Activated CD4-positive, alpha-beta T cell treated with anti-CD3 and anti-CD28 coated beads for 36 hours (primary cell): ENCODE measurements at regions not wholly inside any gene's neighbourhood (a gene's known extent, or its start where the extent isn't known, plus 50 kb on each side); places are given as distances from the start of the nearest gene placed in this dataset.

ENCODE experiments used
- ATAC-seq: fragments of 200-7000 bp; cut with Tn5 transposase; one replicate; pipeline ENCODE4 v1.10.0; 2021; ENCODE audit warnings: mild to moderate bottlenecking, moderate library complexity
- CTCF ChIA-PET: fragments of 350-600 bp; sonication (Branson Sonifier 250); formaldehyde crosslinking; loops from one replicate; lab custom pipeline; 2021; ENCODE audit warnings: antibody characterized with exemption; lab: Charles Lee
- POLR2A ChIA-PET: fragments of 350-600 bp; sonication (Branson Sonifier 250); formaldehyde crosslinking; loops from one replicate; lab custom pipeline; 2021; ENCODE audit warnings: antibody characterized with exemption, inconsistent platforms; lab: Charles Lee
- DNase-seq: peaks from one replicate; pipeline ENCODE4 v3.0.0-alpha.2; 2020
- H3K27ac Mint-ChIP-seq: one replicate; pipeline ENCODE4 v1.8.0; 2021; ENCODE audit warnings: mixed read lengths
- H3K27me3 Mint-ChIP-seq: one replicate; pipeline ENCODE4 v1.8.0; 2021; ENCODE audit warnings: mixed read lengths
- H3K36me3 Mint-ChIP-seq: one replicate; pipeline ENCODE4 v1.8.0; 2021; ENCODE audit warnings: low read depth, mixed read lengths
- H3K4me1 Mint-ChIP-seq: one replicate; pipeline ENCODE4 v1.8.0; 2021; ENCODE audit warnings: mixed read lengths
- H3K4me3 Mint-ChIP-seq: one replicate; pipeline ENCODE4 v1.8.0; 2021; ENCODE audit warnings: mild to moderate bottlenecking, moderate library complexity, mixed read lengths
- H3K9me3 Mint-ChIP-seq: one replicate; pipeline ENCODE4 v1.8.0; 2021; ENCODE audit warnings: low read depth, mixed read lengths
- intact Hi-C, 2 experiments: fragments of 100-400 bp; cut with DNase I in 1 of 2; cut with micrococcal nuclease in 1 of 2; formaldehyde crosslinking; loops; one replicate each; pipeline versions ENCODE4 v1.14.2 to v1.15.1; 2022 to 2024; cut with DNase I, micrococcal nuclease

DNA sequence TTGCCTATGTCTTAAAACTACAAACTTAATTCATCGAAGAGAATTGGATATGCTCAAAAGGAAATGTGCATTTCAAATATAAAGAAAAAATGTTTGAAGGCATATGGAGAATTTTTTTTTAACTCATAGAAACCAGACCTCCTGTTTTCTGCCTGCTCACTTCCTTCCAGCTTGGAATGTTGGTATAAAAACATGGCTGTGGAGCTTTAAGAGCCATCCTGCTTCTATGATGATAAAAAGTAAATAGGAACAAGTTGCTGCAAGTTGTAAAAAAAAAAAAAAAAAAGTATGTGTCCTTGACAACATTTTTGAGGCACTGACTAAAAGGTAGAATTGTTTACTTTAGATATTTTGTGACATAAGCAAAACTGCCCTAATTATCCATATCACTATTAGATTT, 1230.7 kb downstream of the PCDH9 start:
- intact Hi-C loops, result no loop called here
- Mint-ChIP-seq H3K36me3 (no peaks in the 10 kb centered on the region), H3K9me3 (peaks cover 14% of the 10 kb centered on the region), H3K4me3 (no peak overlapping the region), H3K27me3 (no peaks in the 10 kb centered on the region), H3K27ac (no peak overlapping the region), H3K4me1 (no peaks in the 10 kb centered on the region)
- DNase-seq, result no peak
- ChIA-PET CTCF (interaction anchor here (1.4 kb wide), 1 partner anchor 8 kb away, joined by 4 read pairs; no protein-coding TSS in a partner anchor), POLR2A (no interaction called here)
- ATAC-seq, result no peak

DNA sequence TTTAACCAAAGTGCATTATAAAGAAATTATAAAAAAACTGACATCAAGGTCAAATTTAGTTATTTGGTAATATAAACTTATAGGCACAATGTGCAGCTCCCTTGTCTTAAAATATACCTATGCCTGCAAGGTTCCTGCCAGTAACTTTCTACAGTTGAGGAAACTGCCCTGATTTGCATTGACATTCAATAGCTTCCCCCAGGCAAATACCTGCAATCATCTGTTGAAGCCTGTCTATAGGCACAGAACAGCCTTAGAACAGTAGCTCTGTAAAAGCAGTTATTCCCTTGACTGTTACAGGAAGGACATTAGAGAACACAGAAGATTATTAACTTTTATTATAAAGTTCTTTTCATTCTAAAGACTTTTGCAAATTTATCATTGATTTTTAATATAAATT, 1239.5 kb downstream of the PCDH9 start:
- no peaks in the 10 kb centered on the region for H3K4me1 Mint-ChIP-seq
- no peaks in the 10 kb centered on the region for H3K27me3 Mint-ChIP-seq
- ChIA-PET CTCF (interaction anchor here (1.4 kb wide), 1 partner anchor 20 kb away, joined by 4 read pairs; no protein-coding TSS in a partner anchor), POLR2A (no interaction called here)
- ATAC-seq (no peak), DNase-seq (no peak)
- H3K4me3 Mint-ChIP-seq, result no peak overlapping the region
- no peak overlapping the region for H3K27ac Mint-ChIP-seq
- no peaks in the 10 kb centered on the region for H3K36me3 Mint-ChIP-seq
- intact Hi-C loops, result no loop called here
- H3K9me3 Mint-ChIP-seq, result peaks cover 4% of the 10 kb centered on the region

DNA sequence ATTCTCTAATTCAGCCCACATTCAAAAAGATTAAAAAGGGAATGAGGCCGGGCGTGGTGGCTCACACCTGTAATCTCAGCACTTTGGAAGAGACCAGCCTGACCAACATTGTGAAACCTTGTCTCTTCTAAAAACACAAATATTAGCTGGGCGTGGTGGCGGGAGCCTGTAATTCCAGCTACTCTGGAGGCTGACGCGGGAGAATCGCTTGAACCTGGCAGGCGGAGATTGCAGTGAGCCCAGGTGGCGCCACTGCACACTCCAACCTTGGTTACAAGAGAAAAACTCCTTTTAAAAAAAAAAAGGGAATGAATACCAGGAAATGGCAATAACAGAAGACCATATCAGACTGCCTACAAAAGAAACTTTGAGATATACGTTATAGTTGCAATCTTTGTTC, 1244.5 kb downstream of the PCDH9 start:
- no peak for DNase-seq
- Mint-ChIP-seq H3K4me1 (no peaks in the 10 kb centered on the region), H3K4me3 (no peak overlapping the region), H3K27ac (no peak overlapping the region), H3K27me3 (no peaks in the 10 kb centered on the region), H3K9me3 (no peaks in the 10 kb centered on the region), H3K36me3 (no peaks in the 10 kb centered on the region)
- no peak for ATAC-seq
- intact Hi-C loops, result no loop called here
- ChIA-PET CTCF (no interaction called here), POLR2A (no interaction called here)

DNA sequence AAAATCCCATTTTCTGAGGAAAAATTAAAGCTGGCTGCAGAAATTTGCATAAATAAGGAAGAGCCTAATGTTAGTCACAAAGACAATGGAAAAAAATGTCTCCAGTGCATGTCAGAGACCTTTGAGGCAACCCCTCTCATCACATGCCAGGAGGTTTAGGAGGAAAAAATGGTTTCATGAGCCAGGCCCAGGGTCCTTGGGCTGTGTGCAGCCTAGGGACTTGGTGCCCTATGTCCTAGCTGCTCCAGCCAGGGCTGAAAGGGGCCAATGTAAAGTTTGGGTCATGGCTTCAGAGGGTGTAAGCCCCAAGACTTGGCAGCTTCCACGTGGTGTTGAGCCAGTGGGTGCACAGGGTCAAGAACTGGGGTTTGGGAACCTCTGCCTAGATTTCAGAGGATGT, 1252.6 kb downstream of the PCDH9 start:
- DNase-seq (no peak), ATAC-seq (no peak)
- no peaks in the 10 kb centered on the region for H3K36me3 Mint-ChIP-seq
- ChIA-PET POLR2A (no interaction called here), CTCF (no interaction called here)
- no peaks in the 10 kb centered on the region for H3K4me1 Mint-ChIP-seq
- no peaks in the 10 kb centered on the region for H3K27me3 Mint-ChIP-seq
- peaks cover 6% of the 10 kb centered on the region for H3K9me3 Mint-ChIP-seq
- no peak overlapping the region for H3K4me3 Mint-ChIP-seq
- intact Hi-C loops, result no loop called here
- H3K27ac Mint-ChIP-seq, result no peak overlapping the region

DNA sequence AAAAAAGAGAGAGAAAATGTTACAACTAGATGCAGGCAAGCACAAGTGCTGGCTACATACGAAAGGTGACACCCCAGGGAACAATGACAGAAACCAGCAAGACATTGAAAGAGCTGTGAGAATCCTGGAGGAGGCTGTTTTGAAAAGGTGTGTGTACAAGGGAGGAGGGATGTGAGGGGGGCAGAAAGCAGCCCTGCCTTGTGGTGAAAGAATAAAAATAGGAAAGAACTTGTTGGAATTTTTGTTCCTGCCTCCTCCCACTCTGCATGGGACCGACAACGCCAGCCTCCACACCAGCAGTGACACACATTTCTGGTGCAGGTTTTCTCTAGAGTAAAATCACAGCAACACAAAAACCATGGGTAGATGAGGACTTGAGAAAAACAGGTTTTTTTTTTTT, 1258.6 kb downstream of the PCDH9 start:
- POLR2A ChIA-PET, result no interaction called here
- Mint-ChIP-seq H3K36me3 (no peaks in the 10 kb centered on the region), H3K27me3 (no peaks in the 10 kb centered on the region), H3K9me3 (peaks cover 6% of the 10 kb centered on the region), H3K4me3 (no peak overlapping the region), H3K4me1 (no peaks in the 10 kb centered on the region), H3K27ac (no peak overlapping the region)
- no peak for DNase-seq
- no peak for ATAC-seq
- intact Hi-C loops, result no loop called here
- CTCF ChIA-PET, result interaction anchor here (1.3 kb wide), 1 partner anchor 12 kb away, joined by 4 read pairs; no protein-coding TSS in a partner anchor

DNA sequence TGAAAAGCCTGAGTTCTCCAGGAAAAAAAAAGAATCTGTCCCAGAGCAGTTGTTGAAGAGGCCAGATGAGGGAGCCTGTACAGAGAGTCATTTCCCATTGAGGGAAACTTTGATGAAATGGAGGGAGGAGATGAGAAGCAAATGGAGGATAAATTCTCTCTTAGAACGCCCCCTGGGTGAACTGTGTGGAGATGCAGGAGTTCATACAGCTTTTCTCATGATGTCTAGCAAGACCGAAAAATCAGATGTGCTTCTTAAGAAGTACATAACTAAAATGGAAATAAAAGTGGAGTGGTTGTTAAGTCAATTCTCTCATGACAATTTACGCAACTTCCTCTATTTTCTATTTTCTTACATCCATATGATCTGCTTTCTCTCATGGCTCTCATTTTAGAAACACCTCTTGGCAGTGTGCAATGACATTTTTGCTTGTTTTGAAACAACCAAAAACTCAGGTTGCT, 1263.1 kb downstream of the PCDH9 start:
- no peaks in the 10 kb centered on the region for H3K36me3 Mint-ChIP-seq
- CTCF ChIA-PET, result no interaction called here
- POLR2A ChIA-PET, result no interaction called here
- no peak overlapping the region for H3K4me3 Mint-ChIP-seq
- H3K27me3 Mint-ChIP-seq, result no peaks in the 10 kb centered on the region
- no peak overlapping the region for H3K27ac Mint-ChIP-seq
- intact Hi-C loops, result no loop called here
- no peaks in the 10 kb centered on the region for H3K4me1 Mint-ChIP-seq
- H3K9me3 Mint-ChIP-seq, result peaks cover 5% of the 10 kb centered on the region
- DNase-seq (no peak), ATAC-seq (no peak)

DNA sequence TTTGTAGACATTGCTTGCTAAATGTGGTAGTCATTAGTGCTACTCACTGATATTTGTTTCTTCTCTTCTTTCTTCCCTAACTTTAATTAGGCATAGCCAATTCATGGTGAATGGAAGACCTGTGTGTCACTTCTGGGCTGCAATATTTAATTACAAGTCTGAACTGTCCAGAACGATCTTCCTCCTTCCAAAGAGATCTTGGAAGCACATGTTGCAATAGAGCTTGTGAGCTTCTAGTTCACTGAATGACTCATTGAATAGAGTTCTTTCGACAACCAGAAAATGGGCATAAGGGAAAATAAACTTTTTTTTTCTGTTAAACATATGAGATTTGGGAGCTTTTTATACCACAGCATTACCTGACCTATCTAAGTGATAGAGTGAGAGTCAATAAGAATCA, 1264.6 kb downstream of the PCDH9 start:
- Mint-ChIP-seq H3K9me3 (peaks cover 5% of the 10 kb centered on the region), H3K4me1 (no peaks in the 10 kb centered on the region), H3K36me3 (no peaks in the 10 kb centered on the region), H3K27ac (no peak overlapping the region), H3K27me3 (no peaks in the 10 kb centered on the region), H3K4me3 (no peak overlapping the region)
- ATAC-seq (no peak), DNase-seq (no peak)
- ChIA-PET CTCF (no interaction called here), POLR2A (no interaction called here)
- intact Hi-C loops, result no loop called here

DNA sequence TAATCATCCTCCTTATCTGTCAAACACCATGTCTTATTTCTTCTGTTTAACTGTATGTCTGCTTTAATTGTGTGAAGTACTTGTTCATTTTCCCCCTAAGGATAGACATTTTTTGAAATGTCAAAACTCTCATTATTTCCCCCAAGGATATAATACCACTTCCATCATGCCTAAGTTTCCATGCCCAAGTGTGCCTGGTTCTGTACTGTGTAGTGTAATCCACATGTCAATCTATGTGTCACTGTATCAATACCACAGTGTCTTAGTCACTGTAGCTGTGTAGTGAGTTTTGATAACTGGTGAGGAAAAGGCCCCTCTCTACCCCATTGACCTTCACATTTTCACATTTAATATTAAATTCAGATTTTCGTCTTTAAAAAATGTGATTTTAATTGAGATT, 1265.5 kb downstream of the PCDH9 start:
- ChIA-PET POLR2A (no interaction called here), CTCF (no interaction called here)
- H3K9me3 Mint-ChIP-seq, result peaks cover 5% of the 10 kb centered on the region
- no peak overlapping the region for H3K4me3 Mint-ChIP-seq
- H3K36me3 Mint-ChIP-seq, result no peaks in the 10 kb centered on the region
- no peaks in the 10 kb centered on the region for H3K4me1 Mint-ChIP-seq
- intact Hi-C loops, result no loop called here
- no peaks in the 10 kb centered on the region for H3K27me3 Mint-ChIP-seq
- DNase-seq, result no peak
- H3K27ac Mint-ChIP-seq, result no peak overlapping the region
- no peak for ATAC-seq

DNA sequence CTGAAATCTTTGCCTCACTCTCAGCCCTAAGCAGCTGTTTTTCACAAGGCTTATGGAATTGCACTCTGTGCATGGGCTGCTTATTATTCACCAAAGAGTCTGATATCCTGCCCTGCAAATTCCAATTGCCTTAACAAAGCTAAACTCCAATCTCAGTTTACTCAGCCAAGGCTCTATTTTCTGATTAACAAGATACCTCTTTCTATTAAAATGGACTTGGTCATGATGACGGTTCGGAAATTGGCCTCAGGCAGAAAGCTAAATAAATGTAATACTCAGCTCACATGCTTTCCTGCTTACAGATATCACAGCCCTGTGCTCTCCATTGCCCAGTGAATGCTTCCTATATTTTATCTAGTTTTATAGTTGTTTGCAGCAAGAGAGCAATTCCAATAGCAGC, 1270.8 kb downstream of the PCDH9 start:
- intact Hi-C loops, result no loop called here
- ChIA-PET POLR2A (no interaction called here), CTCF (interaction anchor here (0.9 to 1.2 kb wide), 2 partner anchors 11 to 13 kb away, joined by 3 to 4 read pairs; no protein-coding TSS in a partner anchor)
- Mint-ChIP-seq H3K27ac (no peak overlapping the region), H3K4me1 (no peaks in the 10 kb centered on the region), H3K27me3 (no peaks in the 10 kb centered on the region), H3K4me3 (no peak overlapping the region), H3K9me3 (peaks cover 16% of the 10 kb centered on the region), H3K36me3 (no peaks in the 10 kb centered on the region)
- ATAC-seq (no peak), DNase-seq (no peak)

DNA sequence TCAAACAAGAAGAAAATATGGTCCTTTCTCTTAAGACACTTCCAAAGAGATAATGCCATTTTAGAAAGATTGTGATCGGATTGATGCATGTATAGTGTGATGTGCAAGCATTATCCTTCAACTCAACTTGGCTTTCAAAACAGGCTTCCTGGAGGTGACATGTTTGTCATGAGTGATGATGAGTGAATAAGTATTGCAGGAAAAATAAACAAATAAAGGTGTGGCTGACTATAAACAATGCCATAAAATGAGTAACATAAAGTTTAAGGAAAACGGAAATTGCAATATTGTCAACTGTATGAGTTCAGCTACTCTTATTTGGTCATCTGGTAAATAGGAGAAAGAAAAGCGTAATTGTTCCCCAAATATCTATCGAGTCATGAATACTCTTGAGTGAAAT, 1283.7 kb downstream of the PCDH9 start:
- intact Hi-C loops, result no loop called here
- H3K36me3 Mint-ChIP-seq, result no peaks in the 10 kb centered on the region
- no peak overlapping the region for H3K27ac Mint-ChIP-seq
- CTCF ChIA-PET, result no interaction called here
- POLR2A ChIA-PET, result no interaction called here
- H3K4me3 Mint-ChIP-seq, result no peak overlapping the region
- H3K4me1 Mint-ChIP-seq, result no peaks in the 10 kb centered on the region
- DNase-seq (no peak), ATAC-seq (no peak)
- peaks cover 10% of the 10 kb centered on the region for H3K9me3 Mint-ChIP-seq
- no peaks in the 10 kb centered on the region for H3K27me3 Mint-ChIP-seq

DNA sequence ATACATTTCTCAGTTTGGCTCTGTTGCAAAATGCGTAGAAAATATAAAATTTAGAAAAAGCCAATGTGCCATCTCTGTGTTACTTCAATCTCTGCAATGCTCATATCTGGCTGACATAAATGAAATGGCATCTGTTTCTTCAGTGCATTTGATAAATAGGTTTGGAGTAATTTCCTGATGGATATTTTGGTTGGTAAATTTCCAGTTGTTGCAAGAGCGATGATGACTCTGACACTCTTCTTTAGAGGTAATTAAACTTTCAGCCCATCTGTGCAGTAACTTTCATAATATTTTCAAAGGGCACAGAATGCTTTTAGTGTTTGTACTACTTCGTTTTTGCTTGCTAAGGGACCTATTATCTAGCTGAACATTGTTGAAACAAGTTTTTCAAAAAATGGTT, 1286.4 kb downstream of the PCDH9 start:
- intact Hi-C loops, result no loop called here
- ATAC-seq (no peak), DNase-seq (no peak)
- no peak overlapping the region for H3K27ac Mint-ChIP-seq
- no peaks in the 10 kb centered on the region for H3K4me1 Mint-ChIP-seq
- no peak overlapping the region for H3K4me3 Mint-ChIP-seq
- ChIA-PET POLR2A (no interaction called here), CTCF (interaction anchor here (0.8 kb wide), 1 partner anchor 19 kb away, joined by 5 read pairs; no protein-coding TSS in a partner anchor)
- H3K27me3 Mint-ChIP-seq, result no peaks in the 10 kb centered on the region
- H3K36me3 Mint-ChIP-seq, result no peaks in the 10 kb centered on the region
- H3K9me3 Mint-ChIP-seq, result peaks cover 7% of the 10 kb centered on the region

DNA sequence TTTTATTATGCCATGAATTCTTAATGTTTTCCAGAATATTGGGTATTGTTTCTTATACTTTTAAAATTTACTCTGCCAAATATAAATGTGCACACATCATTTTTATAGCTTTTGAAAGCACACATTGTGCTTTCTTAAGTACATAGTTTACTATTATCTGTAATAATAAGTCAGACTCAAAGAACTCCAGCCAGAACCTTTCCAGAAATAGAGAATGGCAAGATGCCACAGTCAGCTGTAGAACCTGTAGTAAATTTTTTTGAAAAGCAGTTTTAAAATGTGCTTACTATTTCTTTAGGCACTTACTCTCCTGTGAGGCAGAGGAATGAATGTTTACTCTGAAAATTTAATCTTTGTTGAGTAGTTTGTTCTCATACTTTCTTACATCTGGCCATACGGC, 1287.1 kb downstream of the PCDH9 start:
- POLR2A ChIA-PET, result no interaction called here
- H3K27me3 Mint-ChIP-seq, result no peaks in the 10 kb centered on the region
- ATAC-seq, result no peak
- H3K4me1 Mint-ChIP-seq, result no peaks in the 10 kb centered on the region
- CTCF ChIA-PET, result no interaction called here
- intact Hi-C loops, result no loop called here
- DNase-seq, result no peak
- no peak overlapping the region for H3K27ac Mint-ChIP-seq
- no peaks in the 10 kb centered on the region for H3K36me3 Mint-ChIP-seq
- H3K4me3 Mint-ChIP-seq, result no peak overlapping the region
- peaks cover 3% of the 10 kb centered on the region for H3K9me3 Mint-ChIP-seq

DNA sequence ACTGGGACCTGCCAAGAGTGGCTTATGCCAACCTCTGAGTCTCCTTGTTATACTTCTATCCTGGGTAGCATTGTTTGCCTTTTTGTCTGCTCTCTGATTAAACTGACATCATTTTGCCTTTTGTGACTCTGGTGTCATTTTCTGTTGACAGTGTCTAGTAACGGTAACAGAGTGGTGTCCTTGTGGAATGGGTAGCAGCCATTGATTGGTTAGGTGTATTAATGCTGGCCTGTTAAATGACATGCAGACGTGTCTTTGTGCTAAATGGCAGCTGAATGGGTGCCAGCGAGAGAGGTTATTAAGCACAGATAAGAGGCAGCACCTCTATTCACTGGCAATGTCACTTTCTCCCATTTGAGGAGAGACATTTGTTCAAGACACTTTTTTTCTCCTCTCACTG, 1289.4 kb downstream of the PCDH9 start:
- ATAC-seq, result no peak
- ChIA-PET POLR2A (no interaction called here), CTCF (no interaction called here)
- H3K9me3 Mint-ChIP-seq, result peaks cover 1% of the 10 kb centered on the region
- no peak for DNase-seq
- no peak overlapping the region for H3K27ac Mint-ChIP-seq
- H3K4me1 Mint-ChIP-seq, result no peaks in the 10 kb centered on the region
- H3K27me3 Mint-ChIP-seq, result no peaks in the 10 kb centered on the region
- H3K36me3 Mint-ChIP-seq, result no peaks in the 10 kb centered on the region
- intact Hi-C loops, result no loop called here
- H3K4me3 Mint-ChIP-seq, result no peak overlapping the region
